Neuronal stem cell (in vitro differentiated cells): ENCODE measurements at regions not wholly inside any gene's neighbourhood (a gene's known extent, or its start where the extent isn't known, plus 50 kb on each side); places are given as distances from the start of the nearest gene placed in this dataset.

Experiments used
- DNase-seq: peaks from one replicate; pipeline ENCODE4 v3.0.0-alpha.2; 2013; ENCODE audit warnings: low spot score
- H2AFZ ChIP-seq: one replicate; pipeline ENCODE4 v1.6.1; 2013; ENCODE audit warnings: mild to moderate bottlenecking, low read length, inconsistent platforms
- H2AK5ac ChIP-seq: 2 replicates; pipeline ENCODE4 v1.6.1; 2013; ENCODE audit warnings: low read depth, mild to moderate bottlenecking, inconsistent platforms, low read length, moderate library complexity, mixed read lengths
- H2BK120ac ChIP-seq: 2 replicates; pipeline ENCODE4 v1.6.1; 2013; ENCODE audit warnings: low read depth, mild to moderate bottlenecking, inconsistent platforms, low read length, moderate library complexity, mixed read lengths
- H2BK12ac ChIP-seq: one replicate; pipeline ENCODE4 v1.6.1; 2013; ENCODE audit warnings: low read length, inconsistent platforms
- H2BK15ac ChIP-seq: 2 replicates; pipeline ENCODE4 v1.6.1; 2013; ENCODE audit warnings: mild to moderate bottlenecking, low read length, inconsistent platforms, mixed read lengths
- H2BK5ac ChIP-seq: one replicate; pipeline ENCODE4 v1.6.1; 2013; ENCODE audit warnings: inconsistent platforms, mild to moderate bottlenecking, low read length, moderate library complexity
- H3K14ac ChIP-seq: one replicate; pipeline ENCODE4 v1.6.1; 2013; ENCODE audit warnings: low read length, inconsistent platforms
- H3K18ac ChIP-seq: 2 replicates; pipeline ENCODE4 v1.6.1; 2013; ENCODE audit warnings: low read length, inconsistent platforms
- H3K23ac ChIP-seq: 2 replicates; pipeline ENCODE4 v1.6.1; 2013; ENCODE audit warnings: low read depth, mild to moderate bottlenecking, mixed read lengths, low read length, inconsistent platforms; ENCODE audit not compliant: poor library complexity
- H3K27ac ChIP-seq: replicated peaks from 3 replicates; pipeline ENCODE4 v1.5.1; 2013; ENCODE audit warnings: low read length, inconsistent platforms
- H3K27me3 ChIP-seq, 3 experiments: 2 replicates each; pipeline ENCODE4 v1.6.1; 2013; ENCODE audit warnings: low read length in 3 of 3, mild to moderate bottlenecking in 2 of 3, inconsistent platforms in 1 of 3, low read depth in 1 of 3, mixed read lengths in 1 of 3, moderate library complexity in 1 of 3; ENCODE audit not compliant: control insufficient read depth in 3 of 3, insufficient read depth in 3 of 3
- H3K36me3 ChIP-seq, 2 donors: replicated peaks in 1 of 2; 2 replicates each; pipeline ENCODE4 v1.6.1; 2013; ENCODE audit warnings: low read length in 2 of 2; ENCODE audit not compliant: control insufficient read depth in 2 of 2, insufficient read depth in 2 of 2
- H3K4ac ChIP-seq: 2 replicates; pipeline ENCODE4 v1.6.1; 2013; ENCODE audit warnings: inconsistent platforms, mild to moderate bottlenecking, low read length, moderate library complexity
- H3K4me1 ChIP-seq, 2 donors: 1 replicate in 1 of 2; 2 replicates in 1 of 2; pipeline ENCODE4 v1.6.1; 2013; ENCODE audit warnings: low read length in 2 of 2, low read depth in 1 of 2; ENCODE audit not compliant: control insufficient read depth in 2 of 2, insufficient read depth in 1 of 2
- H3K4me2 ChIP-seq: one replicate; pipeline ENCODE4 v1.6.1; 2013; ENCODE audit warnings: mild to moderate bottlenecking, low read length, inconsistent platforms; ENCODE audit not compliant: insufficient read depth, poor library complexity, severe bottlenecking
- H3K4me3 ChIP-seq, 2 donors: 2 replicates each; pipeline ENCODE4 v1.5.1; 2013; ENCODE audit warnings: low read length in 2 of 2, mild to moderate bottlenecking in 2 of 2, inconsistent platforms in 1 of 2, moderate library complexity in 1 of 2
- H3K79me1 ChIP-seq: one replicate; pipeline ENCODE4 v1.6.1; 2013; ENCODE audit warnings: low read depth, mild to moderate bottlenecking, inconsistent platforms, low read length, moderate library complexity
- H3K9ac ChIP-seq: one replicate; pipeline ENCODE4 v1.6.1; 2013; ENCODE audit warnings: mild to moderate bottlenecking, low read depth, low read length, inconsistent platforms; ENCODE audit not compliant: poor library complexity
- H3K9me3 ChIP-seq, 2 donors: replicated peaks in 1 of 2; 2 replicates each; pipeline versions ENCODE3 to v1.6.1; 2013; ENCODE audit warnings: low read length in 2 of 2, mild to moderate bottlenecking in 2 of 2, inconsistent platforms in 1 of 2, low read depth in 1 of 2, mixed read lengths in 1 of 2, moderate library complexity in 1 of 2; ENCODE audit not compliant: control insufficient read depth in 2 of 2, insufficient read depth in 1 of 2
- H4K8ac ChIP-seq: one replicate; pipeline ENCODE4 v1.6.1; 2013; ENCODE audit warnings: low read depth, mild to moderate bottlenecking, inconsistent platforms, low read length, moderate library complexity
- H4K91ac ChIP-seq: one replicate; pipeline ENCODE4 v1.6.1; 2013; ENCODE audit warnings: low read length, low read depth, mild to moderate bottlenecking, inconsistent platforms; ENCODE audit not compliant: poor library complexity
- WGBS, 2 donors: extraction: QIAGEN DNeasy Blood & Tissue Kit; methylation state at CpG; one replicate each; pipeline ENCODE4 v1.1.7; 2013; ENCODE audit warnings: missing lambda C conversion rate in 2 of 2, mixed read lengths in 1 of 2; ENCODE audit not compliant: insufficient read length in 2 of 2, insufficient replicate concordance in 1 of 2; ENCODE audit errors: extremely low coverage in 2 of 2; 5-methylcytosine and 5-hydroxymethylcytosine counted together

DNA sequence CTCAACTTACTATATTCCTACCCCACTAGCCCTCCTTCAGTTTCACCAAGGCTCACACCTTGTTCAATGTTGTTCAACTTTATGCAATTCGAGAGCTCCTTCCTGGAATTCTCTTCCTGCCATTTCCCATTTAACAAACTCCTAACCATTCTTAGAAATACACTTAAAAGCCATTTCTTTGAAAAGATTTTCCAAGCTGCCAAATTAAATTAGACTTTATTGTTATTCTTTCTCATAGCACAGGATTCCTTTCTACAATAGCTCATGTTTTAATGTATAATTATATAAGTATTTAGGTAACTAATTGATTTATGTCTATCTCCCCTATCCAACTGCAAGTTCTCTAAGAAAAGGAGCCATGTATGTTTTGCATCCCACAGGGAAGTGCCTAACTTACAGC is 52.7 kb upstream of the CTSC start:
- no peak for DNase-seq
- Histone ChIP-seq H3K27ac (no peak overlapping the region), H2AFZ (no peak overlapping the region), H3K4me2 (no peak overlapping the region), H2BK5ac (no peak overlapping the region), H3K4ac (no peak overlapping the region), H3K18ac (no peak overlapping the region), H2BK15ac (no peak overlapping the region), H2BK120ac (no peak overlapping the region), H4K91ac (no peak overlapping the region), H3K27me3 (no peaks in the 10 kb centered on the region), H3K9ac (no peak overlapping the region), H3K14ac (no peak overlapping the region), H3K9me3 (no peaks in the 10 kb centered on the region), H3K4me1 (no peaks in the 10 kb centered on the region), H2BK12ac (no peak overlapping the region), H3K79me1 (no peaks in the 10 kb centered on the region), H3K23ac (no peak overlapping the region), H3K4me3 (no peak overlapping the region), H2AK5ac (no peak overlapping the region), H4K8ac (no peak overlapping the region), H3K36me3 (no peaks in the 10 kb centered on the region)
- WGBS, 2 donors: no CpG with 5 or more reads among the region's 1 CpG

DNA sequence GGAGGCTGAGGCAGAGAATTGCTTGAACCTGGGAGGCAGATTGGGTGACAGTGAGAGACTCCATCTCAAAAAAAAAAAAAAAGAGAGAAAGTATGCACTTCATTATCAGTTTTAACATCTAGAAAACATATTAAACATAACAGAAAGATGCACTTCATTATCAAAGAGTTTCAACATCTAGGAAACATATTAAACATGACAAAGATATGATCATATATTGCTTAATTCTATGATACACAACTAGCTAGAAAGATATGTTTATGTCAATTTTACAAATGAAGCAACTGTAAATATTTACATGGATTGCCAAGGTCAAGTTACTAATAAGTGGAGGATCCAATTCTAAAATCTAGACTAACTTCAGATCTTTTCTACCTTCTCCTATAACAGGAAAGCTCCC is 50.4 kb upstream of the CTSC start:
- no peak overlapping the region for H3K9ac ChIP-seq
- no peak overlapping the region for H2AK5ac ChIP-seq
- no peak overlapping the region for H3K23ac ChIP-seq
- no peak overlapping the region for H3K14ac ChIP-seq
- H3K79me1 ChIP-seq: no peaks in the 10 kb centered on the region
- no peak overlapping the region for H4K91ac ChIP-seq
- H2BK5ac ChIP-seq: no peak overlapping the region
- H3K4me2 ChIP-seq: no peak overlapping the region
- no peak for DNase-seq
- H3K4me3 ChIP-seq: no peak overlapping the region
- no peak overlapping the region for H2BK15ac ChIP-seq
- H4K8ac ChIP-seq: no peak overlapping the region
- H2AFZ ChIP-seq: no peak overlapping the region
- no peak overlapping the region for H3K4ac ChIP-seq
- H3K27me3 ChIP-seq: no peaks in the 10 kb centered on the region
- no peaks in the 10 kb centered on the region for H3K36me3 ChIP-seq
- H2BK120ac ChIP-seq: no peak overlapping the region
- H3K18ac ChIP-seq: no peak overlapping the region
- H3K9me3 ChIP-seq: no peaks in the 10 kb centered on the region
- H3K4me1 ChIP-seq: peaks cover 0 to 3% of the 10 kb centered on the region in 2 donors
- H3K27ac ChIP-seq: no peak overlapping the region
- no peak overlapping the region for H2BK12ac ChIP-seq
